H1 (cell line): ENCODE measurements at regions not wholly inside any gene's neighbourhood (a gene's known extent, or its start where the extent isn't known, plus 50 kb on each side); places are given as distances from the start of the nearest gene placed in this dataset.

Experiments
- BCL11A ChIP-seq, 2 experiments: IDR thresholded peaks; one replicate each; pipeline ENCODE4 v1.6.1; 2011; ENCODE audit warnings: low read depth in 2 of 2, low read length in 2 of 2, mild to moderate bottlenecking in 2 of 2
- GTF2F1 ChIP-seq: IDR thresholded peaks from 2 replicates; pipeline ENCODE4 v1.6.1; 2012; ENCODE audit warnings: low read depth, low read length, improper control_type of control experiment, borderline replicate concordance
- JUN ChIP-seq: IDR thresholded peaks from 2 replicates; pipeline ENCODE4 v1.6.1; 2011; ENCODE audit warnings: low read depth, mild to moderate bottlenecking, improper control_type of control experiment, low read length
- KDM1A ChIP-seq: fragments of 200-600, 300-600 bp; sonication (generic); IDR thresholded peaks from 2 replicates; pipeline ENCODE4 v1.7.1; 2016; ENCODE audit warnings: mild to moderate bottlenecking, low read length, borderline replicate concordance
- TF ChIP-seq, protein P1 (sequence below): fragments of 300-600 bp; sonication (generic); IDR thresholded peaks from 2 replicates; pipeline ENCODE4 v1.7.1; 2012; ENCODE audit warnings: low read length, moderate library complexity, mild to moderate bottlenecking, inconsistent platforms; ENCODE audit not compliant: insufficient replicate concordance

- TF ChIP-seq KDM1A (no peak), BCL11A (IDR thresholded peaks at IDR 0.05; ENCODE audit: low read depth in 2 of 2, low read length in 2 of 2) (no peak), JUN (no peak), GTF2F1 (no peak)
- TF ChIP-seq, protein P1, sequence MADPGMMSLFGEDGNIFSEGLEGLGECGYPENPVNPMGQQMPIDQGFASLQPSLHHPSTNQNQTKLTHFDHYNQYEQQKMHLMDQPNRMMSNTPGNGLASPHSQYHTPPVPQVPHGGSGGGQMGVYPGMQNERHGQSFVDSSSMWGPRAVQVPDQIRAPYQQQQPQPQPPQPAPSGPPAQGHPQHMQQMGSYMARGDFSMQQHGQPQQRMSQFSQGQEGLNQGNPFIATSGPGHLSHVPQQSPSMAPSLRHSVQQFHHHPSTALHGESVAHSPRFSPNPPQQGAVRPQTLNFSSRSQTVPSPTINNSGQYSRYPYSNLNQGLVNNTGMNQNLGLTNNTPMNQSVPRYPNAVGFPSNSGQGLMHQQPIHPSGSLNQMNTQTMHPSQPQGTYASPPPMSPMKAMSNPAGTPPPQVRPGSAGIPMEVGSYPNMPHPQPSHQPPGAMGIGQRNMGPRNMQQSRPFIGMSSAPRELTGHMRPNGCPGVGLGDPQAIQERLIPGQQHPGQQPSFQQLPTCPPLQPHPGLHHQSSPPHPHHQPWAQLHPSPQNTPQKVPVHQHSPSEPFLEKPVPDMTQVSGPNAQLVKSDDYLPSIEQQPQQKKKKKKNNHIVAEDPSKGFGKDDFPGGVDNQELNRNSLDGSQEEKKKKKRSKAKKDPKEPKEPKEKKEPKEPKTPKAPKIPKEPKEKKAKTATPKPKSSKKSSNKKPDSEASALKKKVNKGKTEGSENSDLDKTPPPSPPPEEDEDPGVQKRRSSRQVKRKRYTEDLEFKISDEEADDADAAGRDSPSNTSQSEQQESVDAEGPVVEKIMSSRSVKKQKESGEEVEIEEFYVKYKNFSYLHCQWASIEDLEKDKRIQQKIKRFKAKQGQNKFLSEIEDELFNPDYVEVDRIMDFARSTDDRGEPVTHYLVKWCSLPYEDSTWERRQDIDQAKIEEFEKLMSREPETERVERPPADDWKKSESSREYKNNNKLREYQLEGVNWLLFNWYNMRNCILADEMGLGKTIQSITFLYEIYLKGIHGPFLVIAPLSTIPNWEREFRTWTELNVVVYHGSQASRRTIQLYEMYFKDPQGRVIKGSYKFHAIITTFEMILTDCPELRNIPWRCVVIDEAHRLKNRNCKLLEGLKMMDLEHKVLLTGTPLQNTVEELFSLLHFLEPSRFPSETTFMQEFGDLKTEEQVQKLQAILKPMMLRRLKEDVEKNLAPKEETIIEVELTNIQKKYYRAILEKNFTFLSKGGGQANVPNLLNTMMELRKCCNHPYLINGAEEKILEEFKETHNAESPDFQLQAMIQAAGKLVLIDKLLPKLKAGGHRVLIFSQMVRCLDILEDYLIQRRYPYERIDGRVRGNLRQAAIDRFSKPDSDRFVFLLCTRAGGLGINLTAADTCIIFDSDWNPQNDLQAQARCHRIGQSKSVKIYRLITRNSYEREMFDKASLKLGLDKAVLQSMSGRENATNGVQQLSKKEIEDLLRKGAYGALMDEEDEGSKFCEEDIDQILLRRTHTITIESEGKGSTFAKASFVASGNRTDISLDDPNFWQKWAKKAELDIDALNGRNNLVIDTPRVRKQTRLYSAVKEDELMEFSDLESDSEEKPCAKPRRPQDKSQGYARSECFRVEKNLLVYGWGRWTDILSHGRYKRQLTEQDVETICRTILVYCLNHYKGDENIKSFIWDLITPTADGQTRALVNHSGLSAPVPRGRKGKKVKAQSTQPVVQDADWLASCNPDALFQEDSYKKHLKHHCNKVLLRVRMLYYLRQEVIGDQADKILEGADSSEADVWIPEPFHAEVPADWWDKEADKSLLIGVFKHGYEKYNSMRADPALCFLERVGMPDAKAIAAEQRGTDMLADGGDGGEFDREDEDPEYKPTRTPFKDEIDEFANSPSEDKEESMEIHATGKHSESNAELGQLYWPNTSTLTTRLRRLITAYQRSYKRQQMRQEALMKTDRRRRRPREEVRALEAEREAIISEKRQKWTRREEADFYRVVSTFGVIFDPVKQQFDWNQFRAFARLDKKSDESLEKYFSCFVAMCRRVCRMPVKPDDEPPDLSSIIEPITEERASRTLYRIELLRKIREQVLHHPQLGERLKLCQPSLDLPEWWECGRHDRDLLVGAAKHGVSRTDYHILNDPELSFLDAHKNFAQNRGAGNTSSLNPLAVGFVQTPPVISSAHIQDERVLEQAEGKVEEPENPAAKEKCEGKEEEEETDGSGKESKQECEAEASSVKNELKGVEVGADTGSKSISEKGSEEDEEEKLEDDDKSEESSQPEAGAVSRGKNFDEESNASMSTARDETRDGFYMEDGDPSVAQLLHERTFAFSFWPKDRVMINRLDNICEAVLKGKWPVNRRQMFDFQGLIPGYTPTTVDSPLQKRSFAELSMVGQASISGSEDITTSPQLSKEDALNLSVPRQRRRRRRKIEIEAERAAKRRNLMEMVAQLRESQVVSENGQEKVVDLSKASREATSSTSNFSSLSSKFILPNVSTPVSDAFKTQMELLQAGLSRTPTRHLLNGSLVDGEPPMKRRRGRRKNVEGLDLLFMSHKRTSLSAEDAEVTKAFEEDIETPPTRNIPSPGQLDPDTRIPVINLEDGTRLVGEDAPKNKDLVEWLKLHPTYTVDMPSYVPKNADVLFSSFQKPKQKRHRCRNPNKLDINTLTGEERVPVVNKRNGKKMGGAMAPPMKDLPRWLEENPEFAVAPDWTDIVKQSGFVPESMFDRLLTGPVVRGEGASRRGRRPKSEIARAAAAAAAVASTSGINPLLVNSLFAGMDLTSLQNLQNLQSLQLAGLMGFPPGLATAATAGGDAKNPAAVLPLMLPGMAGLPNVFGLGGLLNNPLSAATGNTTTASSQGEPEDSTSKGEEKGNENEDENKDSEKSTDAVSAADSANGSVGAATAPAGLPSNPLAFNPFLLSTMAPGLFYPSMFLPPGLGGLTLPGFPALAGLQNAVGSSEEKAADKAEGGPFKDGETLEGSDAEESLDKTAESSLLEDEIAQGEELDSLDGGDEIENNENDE = no peak
Measured at GRCh38 chr5:145157841-145158240, 677.3 kb downstream of the PRELID2 start (continued).
